Hippocampal formation (tissue), 2 donors: ENCODE measurements at regions not wholly inside any gene's neighbourhood (a gene's known extent, or its start where the extent isn't known, plus 50 kb on each side); places are given as distances from the start of the nearest gene placed in this dataset.

Experiments used
- DNase-seq, 2 donors: peaks; one replicate each; lab custom pipeline; 2025; lab: John Stamatoyannopoulos, UW

GRCh38 chr4:96543346-96543745 lies 703.5 kb downstream of the PDHA2 start:
- peak in 1 of 2 donors; percentile 69 for DNase-seq

GRCh38 chr4:96558466-96558865 lies 718.6 kb downstream of the PDHA2 start:
- no peak for DNase-seq

- DNase-seq, result no peak
These were observed 726.9 kb downstream of the PDHA2 start for GRCh38 chr4:96566755-96567154.

- DNase-seq, result no peak
These were observed 745.4 kb downstream of the PDHA2 start for GRCh38 chr4:96585304-96585703.

- no peak for DNase-seq
These were observed 753.5 kb downstream of the PDHA2 start for GRCh38 chr4:96593422-96593821.

- no peak for DNase-seq
These were observed 758.6 kb downstream of the PDHA2 start for GRCh38 chr4:96598465-96598864.

GRCh38 chr4:96599752-96600151 lies 759.9 kb downstream of the PDHA2 start:
- DNase-seq, result no peak

- no peak for DNase-seq
These were observed 762.8 kb downstream of the PDHA2 start for GRCh38 chr4:96602661-96603060.

- no peak for DNase-seq
These were observed 763.7 kb downstream of the PDHA2 start for GRCh38 chr4:96603641-96604040.

- no peak for DNase-seq
These were observed 766.6 kb downstream of the PDHA2 start for GRCh38 chr4:96606451-96606850.

GRCh38 chr4:96626023-96626422 lies 786.1 kb downstream of the PDHA2 start:
- DNase-seq, result no peak

GRCh38 chr4:96630839-96631238 lies 790.9 kb downstream of the PDHA2 start:
- no peak for DNase-seq

- no peak for DNase-seq
These were observed 798.1 kb downstream of the PDHA2 start for GRCh38 chr4:96637971-96638412.

GRCh38 chr4:96639932-96640331 lies 800.0 kb downstream of the PDHA2 start:
- DNase-seq, result no peak

GRCh38 chr4:96642490-96642889 lies 802.6 kb downstream of the PDHA2 start:
- no peak for DNase-seq

- no peak for DNase-seq
These were observed 806.3 kb downstream of the PDHA2 start for GRCh38 chr4:96646146-96646545.

GRCh38 chr4:96649536-96649935 lies 809.6 kb downstream of the PDHA2 start:
- DNase-seq, result no peak

GRCh38 chr4:96652158-96652557 lies 812.3 kb downstream of the PDHA2 start:
- DNase-seq, result no peak

GRCh38 chr4:96652821-96653220 lies 812.9 kb downstream of the PDHA2 start:
- DNase-seq, result no peak

GRCh38 chr4:96654045-96654444 lies 814.2 kb downstream of the PDHA2 start:
- DNase-seq, result no peak

- no peak for DNase-seq
These were observed 830.5 kb downstream of the PDHA2 start for GRCh38 chr4:96670381-96670780.

GRCh38 chr4:96675416-96675815 lies 835.5 kb downstream of the PDHA2 start:
- DNase-seq, result no peak

GRCh38 chr4:96675896-96676295 lies 836.0 kb downstream of the PDHA2 start:
- DNase-seq, result no peak

- no peak for DNase-seq
These were observed 837.0 kb downstream of the PDHA2 start for GRCh38 chr4:96676754-96677435.
